ENCODE measurements at regions not wholly inside any gene's neighbourhood (a gene's known extent, or its start where the extent isn't known, plus 50 kb on each side); places are given as distances from the start of the nearest gene placed in this dataset.

GRCh38 chr18:78689606-78690005, 290.0 kb upstream of the SALL3 start:
- TF ChIP-seq CTCF (IDR thresholded peaks at IDR 0.05) = no peak
- H3K4me3 ChIP-seq = no peak overlapping the region
- DNase-seq (ENCODE audit: low spot score) = no peak
- H3K27ac ChIP-seq = no peak overlapping the region

GRCh38 chr18:78692105-78692504, 287.5 kb upstream of the SALL3 start:
- H3K4me3 ChIP-seq = no peak overlapping the region
- no peak for DNase-seq (ENCODE audit: low spot score)
- no peak for TF ChIP-seq CTCF (IDR thresholded peaks at IDR 0.05)
- no peak overlapping the region for H3K27ac ChIP-seq

GRCh38 chr18:78693429-78693828, 286.2 kb upstream of the SALL3 start:
- DNase-seq (ENCODE audit: low spot score) = no peak
- TF ChIP-seq CTCF (IDR thresholded peaks at IDR 0.05) = no peak
- no peak overlapping the region for H3K4me3 ChIP-seq
- H3K27ac ChIP-seq = no peak overlapping the region

- TF ChIP-seq CTCF (IDR thresholded peaks at IDR 0.05) = no peak
- H3K27ac ChIP-seq = no peak overlapping the region
- H3K4me3 ChIP-seq = no peak overlapping the region
- no peak for DNase-seq (ENCODE audit: low spot score)
Measured at GRCh38 chr18:78696698-78697435, 282.8 kb upstream of the SALL3 start.

- no peak for TF ChIP-seq CTCF (IDR thresholded peaks at IDR 0.05)
- DNase-seq (ENCODE audit: low spot score) = no peak
Measured at GRCh38 chr18:78697446-78697845, 282.2 kb upstream of the SALL3 start.

GRCh38 chr18:78698914-78699313, 280.7 kb upstream of the SALL3 start:
- DNase-seq (ENCODE audit: low spot score) = no peak
- Histone ChIP-seq H3K27ac (no peak overlapping the region), H3K4me3 (no peak overlapping the region)
- TF ChIP-seq CTCF (IDR thresholded peaks at IDR 0.05) = no peak

More at GRCh38 chr18:78697446-78697845, 282.2 kb upstream of the SALL3 start:
- Histone ChIP-seq H3K4me3 (no peak overlapping the region), H3K27ac (no peak overlapping the region)

- DNase-seq (ENCODE audit: low spot score) = no peak
- Histone ChIP-seq H3K4me3 (no peak overlapping the region), H3K27ac (no peak overlapping the region)
- TF ChIP-seq CTCF (IDR thresholded peaks at IDR 0.05) = no peak
Measured at GRCh38 chr18:78699499-78699898, 280.1 kb upstream of the SALL3 start.

Measured in coronary artery (tissue), 2 donors.